HPDE6-E6E7 (cell line): ENCODE measurements at regions not wholly inside any gene's neighbourhood (a gene's known extent, or its start where the extent isn't known, plus 50 kb on each side); places are given as distances from the start of the nearest gene placed in this dataset.

Experiments
- DNase-seq: peaks from one replicate; pipeline ENCODE4 v3.0.0; 2011; ENCODE audit warnings: missing footprints; ENCODE audit errors: extremely low spot score

DNA sequence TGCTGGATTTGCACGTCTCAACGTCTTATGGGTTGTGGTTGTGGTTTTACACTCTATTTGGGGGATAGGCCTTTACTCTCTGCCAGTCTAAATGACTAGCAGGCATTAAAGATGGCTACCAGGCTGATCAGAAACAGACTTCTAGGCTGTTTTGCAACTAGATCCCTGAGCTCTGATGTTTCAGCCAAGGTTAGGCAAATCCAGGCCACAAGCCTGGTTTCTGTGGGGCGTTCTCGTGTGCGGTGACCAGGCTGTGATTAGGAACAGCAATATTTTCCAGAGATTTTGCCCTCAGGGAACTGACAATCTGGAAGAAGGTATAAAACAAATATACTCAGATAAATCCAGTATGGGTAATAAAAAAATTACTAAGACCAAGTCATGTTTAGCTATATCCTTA lies 502.4 kb downstream of the INSC start:
- DNase-seq, result no peak

DNA sequence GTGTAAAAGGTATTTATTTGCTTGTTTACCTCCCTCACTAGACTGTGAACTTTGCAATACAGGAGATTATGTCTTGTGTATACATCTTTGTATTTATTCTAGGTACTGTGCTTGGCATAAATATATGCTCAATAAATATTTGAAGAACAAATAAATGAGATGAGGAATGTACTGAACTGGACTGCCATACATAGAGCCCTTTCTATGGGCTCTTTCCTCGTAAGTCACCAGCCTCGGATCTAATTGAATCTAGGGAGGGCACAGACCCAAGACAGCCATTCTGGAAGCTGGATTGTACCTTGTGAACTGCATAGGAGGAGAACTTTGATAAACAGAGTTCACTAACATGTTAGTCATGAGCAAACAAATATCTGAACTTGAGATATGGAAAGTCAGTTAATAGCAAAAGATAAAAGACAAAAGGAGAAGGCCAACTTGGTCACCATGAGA lies 503.9 kb downstream of the INSC start:
- DNase-seq, result no peak

DNA sequence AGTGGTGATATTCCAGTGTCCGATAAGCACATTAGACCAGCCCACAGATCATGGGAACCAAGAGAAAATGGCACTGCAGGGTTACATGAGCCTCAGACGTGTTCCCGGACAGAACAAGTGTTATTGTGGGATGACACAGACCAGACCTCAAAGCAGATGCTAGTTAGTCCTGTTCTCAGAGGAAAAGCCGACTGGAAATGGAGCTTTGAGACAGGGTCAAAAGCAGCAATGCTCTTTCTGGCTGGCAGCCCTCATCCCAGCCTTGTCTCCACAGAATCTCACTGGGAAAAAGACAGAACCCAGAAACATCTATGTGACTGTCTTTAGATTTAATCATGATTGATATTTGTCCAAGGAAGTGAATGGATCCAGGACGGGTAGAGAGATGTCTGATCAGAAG lies 506.8 kb downstream of the INSC start:
- no peak for DNase-seq

DNA sequence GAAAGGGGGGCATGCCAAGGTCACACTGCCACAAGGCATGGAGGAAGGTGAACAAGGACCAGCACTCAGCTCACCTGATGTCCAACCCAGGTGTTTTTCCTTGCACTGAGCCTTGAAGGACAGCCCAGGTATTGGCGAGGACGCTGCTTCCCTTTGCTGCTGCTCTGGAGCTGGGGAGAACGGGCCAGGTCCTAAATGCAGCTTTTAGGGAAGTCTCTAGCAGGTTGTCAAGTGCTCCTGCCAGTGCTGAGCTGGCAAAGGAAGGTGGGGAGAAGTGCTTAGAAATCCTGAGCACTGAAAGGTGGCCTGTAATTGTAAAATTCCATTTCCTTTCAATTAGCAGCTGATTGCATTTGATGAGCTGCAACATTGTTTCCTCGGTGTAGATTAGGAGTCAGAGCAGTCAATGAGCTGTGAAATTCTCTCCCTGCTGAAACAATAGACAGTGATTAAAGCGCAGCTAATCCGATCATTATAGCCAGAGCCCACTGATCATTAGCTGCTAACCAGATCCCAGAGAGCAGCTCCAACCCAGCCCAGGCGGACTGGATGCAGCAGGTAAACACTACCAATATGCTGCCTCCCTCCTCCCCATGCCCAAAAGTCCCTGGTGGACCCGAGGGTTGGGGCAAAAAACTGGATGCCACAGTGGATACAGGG lies 507.6 kb downstream of the INSC start:
- DNase-seq, result no peak

DNA sequence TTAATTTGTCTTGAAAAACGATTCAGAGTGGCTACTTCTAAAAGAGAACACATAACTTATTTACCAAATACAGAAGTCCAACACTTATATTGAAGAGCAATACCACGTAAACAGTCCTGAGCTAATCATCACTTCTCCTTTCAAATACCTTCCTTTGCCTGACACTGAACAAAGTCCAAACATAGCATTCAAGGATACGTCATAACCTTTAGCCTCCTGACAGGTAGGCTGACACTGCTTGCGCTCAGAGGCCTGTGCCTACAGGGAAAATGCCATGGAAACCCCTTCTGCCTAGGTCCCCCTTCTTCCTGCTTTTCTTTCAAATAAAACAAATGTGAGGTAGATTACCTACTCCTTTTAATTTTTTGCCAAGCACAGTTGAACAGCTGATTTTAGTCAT lies 510.0 kb downstream of the INSC start:
- no peak for DNase-seq

DNA sequence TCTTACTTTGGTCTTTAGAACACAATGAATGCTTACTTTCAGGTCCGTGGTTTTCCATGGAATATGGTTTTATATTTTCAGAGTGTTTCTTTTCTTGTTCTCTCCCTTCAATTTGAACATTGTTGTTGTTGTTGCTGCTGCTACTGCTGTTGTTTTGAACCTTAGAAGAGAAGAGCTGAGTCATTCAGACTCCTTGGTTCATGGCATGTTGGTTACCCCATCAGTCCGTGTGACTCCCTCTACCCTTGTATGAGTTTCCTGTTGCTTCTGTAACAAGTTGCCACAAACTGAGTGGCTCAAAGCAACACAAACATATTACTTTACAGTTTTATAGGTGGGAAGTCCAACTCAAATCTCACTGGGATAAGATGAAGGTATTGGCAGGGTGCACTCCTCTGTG lies 511.0 kb downstream of the INSC start:
- no peak for DNase-seq

DNA sequence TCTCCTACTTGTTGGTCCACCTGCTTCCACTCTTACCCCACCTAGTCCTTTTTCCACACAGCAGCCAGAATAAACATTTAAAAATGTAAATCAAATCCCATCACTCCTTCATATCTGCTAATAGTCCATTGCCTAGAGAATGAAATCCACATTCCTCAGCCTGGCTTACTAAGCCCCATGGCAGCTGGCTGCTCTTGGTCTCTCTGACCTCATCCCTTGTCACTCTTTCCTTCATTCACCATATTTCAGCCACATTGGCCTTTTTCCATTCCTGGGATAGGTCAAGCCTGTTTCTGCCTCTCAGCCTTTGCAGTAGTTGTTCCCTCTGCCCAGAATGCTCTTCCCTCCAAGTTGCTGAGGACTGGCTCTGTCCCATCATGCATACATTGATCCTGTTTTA lies 512.8 kb downstream of the INSC start:
- DNase-seq, result no peak

DNA sequence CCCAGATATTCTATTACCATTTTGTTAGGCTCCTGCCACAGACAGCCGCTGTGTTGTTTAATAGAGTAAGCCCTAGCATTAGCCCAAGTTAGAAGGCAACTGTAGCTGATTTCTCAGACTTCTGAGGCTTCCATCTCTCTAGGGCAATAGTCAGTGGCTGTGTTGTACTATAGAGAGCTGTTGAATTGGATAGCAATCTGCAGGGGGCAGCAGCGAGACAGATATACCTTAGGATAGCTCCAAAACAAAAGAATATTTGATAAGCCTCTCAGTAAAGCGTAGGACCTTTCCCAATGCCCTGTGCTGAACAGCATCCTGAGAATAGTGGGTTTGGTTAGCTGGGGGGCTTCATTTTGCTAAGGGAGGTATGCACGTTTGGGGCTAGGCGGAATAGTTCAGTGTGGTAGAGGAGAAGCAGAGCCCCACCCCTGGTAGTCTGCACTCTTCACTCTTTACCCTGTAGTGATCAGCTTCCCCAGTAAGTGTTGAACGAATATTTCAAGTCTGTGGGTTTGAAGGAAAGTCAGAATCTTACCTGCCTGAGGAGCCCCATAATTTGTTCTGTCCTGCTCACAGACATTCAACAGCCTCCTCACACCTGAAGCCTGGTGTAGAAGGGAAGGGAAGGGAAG lies 515.1 kb downstream of the INSC start:
- DNase-seq, result no peak

DNA sequence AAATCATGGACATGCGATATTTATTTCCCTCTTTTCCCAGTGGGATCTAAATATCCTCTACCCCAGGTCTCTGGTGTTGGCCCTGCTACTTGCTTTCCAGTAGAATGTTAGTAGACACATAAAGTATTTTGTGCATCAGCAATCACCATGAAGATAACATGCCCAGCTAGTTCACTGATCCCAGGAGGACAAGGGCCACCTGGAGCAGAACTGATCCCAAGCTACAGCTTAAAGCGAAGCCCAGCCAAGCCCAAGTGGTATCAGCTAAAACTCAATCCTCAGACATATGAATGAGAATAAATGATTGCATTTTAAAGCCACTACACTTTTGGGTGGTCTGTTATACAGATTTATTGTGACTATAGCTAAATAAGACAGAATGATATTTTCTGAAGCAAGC lies 516.2 kb downstream of the INSC start:
- DNase-seq, result no peak

DNA sequence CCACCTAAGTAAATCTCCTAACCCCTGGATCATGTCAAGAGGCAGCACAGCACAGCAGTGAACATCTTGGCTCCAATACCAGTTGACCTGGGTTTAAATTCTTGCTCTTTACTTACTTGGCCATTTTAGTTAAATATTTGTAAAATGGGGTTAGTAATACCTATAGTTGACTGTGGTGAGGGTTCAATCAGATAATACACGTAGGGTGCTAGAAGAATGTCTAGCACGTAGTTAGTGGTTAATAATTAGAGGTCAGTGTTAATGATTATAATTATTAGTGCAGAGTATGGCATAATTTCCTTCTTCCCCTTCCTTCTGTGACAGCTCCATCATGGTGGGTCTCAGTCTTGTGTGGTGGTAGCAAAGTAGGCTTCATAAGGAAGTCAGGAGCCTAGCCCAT lies 520.8 kb downstream of the INSC start:
- no peak for DNase-seq

DNA sequence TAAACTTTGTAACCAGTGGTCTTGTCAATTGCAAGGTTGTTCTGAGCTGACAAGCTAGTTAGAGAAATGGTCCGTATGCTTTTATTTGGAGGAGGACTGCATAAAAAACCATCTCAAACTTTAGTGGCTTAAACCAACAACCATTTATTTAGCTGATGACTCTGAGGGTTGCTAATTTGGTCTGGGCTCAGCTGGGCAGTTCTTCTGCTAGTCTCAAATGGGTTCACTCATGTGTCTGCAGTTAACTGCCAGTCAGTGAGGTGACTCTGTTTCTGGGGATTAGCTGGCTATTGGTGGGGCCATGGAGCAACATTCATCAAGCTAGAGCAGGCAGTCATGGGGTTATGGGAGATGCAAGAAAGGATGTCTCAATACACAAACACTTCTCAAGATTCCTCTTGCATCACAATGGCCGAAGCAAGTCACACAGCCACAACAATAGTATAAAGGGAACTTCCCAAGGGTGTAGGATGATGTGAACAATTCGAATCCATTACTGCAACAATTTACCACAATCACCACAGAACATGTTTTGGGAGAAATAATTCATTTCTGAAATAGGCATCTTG lies 521.9 kb downstream of the INSC start:
- no peak for DNase-seq

DNA sequence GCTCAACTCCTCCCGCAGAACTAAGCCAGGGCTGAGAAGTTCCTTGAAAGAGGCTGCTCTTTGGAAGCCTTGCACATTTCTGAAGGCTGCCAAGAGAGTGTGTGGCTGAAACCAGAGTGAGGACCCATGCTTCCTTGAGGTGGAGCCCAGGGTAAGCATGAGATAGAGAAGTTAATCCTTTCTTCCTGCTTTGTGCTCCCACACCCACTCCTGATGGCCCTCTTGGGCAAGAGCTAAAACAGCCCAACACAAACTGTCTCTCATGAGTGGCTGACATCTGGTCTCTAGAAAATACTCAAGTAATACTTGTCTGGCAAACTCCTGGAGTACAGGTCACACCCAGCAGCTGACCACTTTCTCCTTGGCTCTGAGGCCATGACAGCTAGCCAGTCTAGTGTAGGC lies 523.7 kb downstream of the INSC start:
- DNase-seq, result no peak

DNA sequence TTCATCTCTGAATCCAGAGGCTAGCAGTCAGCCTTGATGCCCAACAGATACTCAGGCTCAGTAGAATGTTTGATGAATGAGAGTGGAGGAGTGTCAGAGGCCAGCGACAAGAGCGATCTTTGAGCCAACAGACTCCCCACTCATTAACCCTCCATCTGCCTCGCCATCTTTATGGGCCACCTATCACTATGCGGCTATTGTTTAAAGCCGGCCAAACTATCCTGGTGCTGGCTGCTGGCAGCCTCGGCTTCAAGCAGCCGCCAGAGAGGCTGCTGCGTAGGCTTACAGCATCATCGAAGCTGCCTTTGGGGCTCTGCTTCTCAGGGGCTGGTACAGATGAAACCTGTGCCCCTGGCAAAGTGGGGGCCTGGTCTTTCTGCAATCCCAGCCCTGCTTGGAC lies 525.6 kb downstream of the INSC start:
- no peak for DNase-seq

DNA sequence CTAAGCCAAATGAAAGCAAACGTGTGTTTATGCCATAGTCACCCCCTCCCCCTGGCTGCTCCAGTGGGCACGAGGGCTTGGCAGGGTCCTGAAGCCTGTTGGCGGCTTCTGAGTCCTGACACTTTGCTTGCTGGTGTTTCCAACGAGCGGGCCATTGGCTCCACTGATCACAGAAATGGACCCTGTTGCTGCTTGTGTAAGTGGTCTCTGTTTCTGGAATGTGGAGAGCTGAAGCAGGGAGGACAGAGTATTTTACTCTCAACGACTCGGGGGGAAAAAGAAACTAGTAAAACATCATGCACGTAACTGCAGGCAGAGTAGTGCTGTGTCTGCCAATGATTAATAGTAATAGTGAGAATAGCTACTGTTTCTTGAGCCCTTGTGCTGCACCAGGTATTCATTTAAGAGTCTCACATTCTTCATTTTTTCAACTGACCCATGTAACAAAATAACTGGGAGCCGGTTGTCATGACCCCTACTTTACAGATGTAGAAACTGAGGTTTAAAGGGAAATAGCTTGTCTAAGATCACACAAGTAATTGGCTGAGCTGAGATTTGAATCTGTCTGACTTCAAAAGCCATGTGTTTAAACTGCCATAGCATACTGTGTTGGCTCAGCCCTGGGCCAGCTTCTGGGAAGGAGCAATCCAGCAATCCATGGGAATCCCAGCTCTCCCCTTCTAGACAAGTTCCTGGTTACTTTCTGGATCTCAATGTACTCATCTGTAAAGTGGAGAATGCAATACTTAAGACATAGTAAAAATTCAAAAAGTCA lies 526.7 kb downstream of the INSC start:
- no peak for DNase-seq

DNA sequence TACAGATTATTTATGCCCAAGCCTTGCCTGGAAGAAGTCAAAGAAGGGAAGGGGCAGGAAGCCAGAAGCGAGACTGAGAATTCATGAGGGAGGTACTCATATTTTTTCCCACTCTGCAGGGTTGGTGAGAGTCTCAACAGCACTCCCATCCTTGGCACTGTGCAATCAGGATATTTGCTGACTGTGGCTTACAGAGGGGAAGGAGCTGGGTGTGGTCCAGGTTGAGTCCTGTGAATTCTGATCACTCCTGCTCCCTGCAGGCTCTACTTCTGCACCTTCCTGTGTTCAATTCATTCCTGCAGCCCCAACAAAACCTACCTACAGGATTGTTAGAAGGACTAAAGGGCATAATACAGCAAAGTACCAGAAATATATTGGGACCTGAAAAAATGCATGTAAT lies 530.5 kb downstream of the INSC start:
- no peak for DNase-seq

DNA sequence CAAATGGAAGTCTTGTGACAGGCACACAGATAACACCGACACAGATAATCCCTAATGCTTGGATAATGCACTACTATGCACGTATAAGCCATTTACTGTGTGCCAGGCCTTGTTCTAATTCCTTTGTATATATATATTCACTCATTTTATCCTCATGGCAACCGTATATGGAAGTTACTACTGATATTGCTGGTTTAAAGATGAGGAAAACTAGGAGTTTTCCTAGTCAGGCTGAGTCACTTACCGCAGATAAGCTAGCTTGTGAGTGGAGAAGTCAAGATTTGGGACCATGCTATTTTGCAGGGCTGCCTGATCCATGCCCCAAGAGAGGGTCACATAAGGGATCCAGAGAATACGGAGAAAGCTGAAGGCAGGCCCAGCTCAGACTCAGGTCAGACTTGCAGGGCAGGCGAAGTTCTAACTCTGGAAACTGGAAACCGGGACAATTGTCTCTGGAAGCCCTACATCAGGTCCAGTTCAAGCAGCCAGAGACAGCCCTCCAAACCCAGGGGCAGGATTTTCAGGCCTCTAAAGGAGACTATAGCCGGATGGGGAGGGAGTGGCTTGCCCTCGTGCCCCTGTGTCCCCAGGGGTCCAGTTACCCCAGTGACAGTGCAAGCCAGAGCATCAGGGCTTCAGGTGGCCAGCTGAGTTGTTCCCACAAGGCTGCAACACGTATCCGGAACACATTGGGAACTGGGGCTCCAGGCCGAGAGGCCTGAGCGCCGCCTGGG lies 534.8 kb downstream of the INSC start:
- DNase-seq, result no peak

DNA sequence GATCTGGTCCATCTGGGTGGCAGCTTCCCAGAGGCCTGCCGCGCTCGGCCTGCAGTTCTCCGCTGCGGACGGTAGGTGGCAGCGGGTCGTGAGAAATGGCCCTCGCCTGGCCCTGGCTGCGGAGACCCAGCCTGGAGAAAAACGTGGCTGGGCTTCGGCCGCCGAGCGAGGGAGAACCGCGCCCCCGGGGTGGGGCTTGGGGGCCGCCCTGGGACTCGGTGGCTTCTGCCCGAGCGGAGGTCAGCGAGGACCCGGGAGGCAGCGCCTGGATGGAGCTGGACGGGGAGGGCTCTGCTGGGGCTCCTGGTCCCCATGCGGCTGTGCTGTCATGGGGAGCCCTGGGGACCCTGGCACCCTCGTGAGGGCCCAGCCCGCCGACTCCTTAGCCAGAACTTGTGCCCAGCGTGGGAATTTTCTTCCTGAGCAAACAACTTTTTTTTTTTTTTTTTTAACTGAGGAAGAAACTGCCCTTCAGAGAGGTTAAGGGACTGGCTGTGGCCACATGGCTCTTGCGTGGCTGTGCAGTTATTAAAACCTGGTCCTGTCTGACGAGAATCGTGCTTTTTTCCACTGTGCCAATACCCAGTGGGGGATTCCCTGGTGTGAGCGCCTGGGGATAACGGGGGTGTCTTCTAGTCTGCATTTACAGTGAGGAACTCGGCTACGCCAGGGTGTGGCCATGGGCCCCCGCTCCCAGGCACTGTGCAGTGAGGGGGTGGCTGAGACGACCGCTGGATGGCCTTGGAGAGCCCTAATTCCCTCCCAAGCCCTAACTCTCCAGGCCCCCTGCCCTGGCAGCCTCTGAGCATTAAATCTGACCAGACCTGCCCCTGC lies 535.6 kb downstream of the INSC start:
- DNase-seq, result peak; percentile 81

DNA sequence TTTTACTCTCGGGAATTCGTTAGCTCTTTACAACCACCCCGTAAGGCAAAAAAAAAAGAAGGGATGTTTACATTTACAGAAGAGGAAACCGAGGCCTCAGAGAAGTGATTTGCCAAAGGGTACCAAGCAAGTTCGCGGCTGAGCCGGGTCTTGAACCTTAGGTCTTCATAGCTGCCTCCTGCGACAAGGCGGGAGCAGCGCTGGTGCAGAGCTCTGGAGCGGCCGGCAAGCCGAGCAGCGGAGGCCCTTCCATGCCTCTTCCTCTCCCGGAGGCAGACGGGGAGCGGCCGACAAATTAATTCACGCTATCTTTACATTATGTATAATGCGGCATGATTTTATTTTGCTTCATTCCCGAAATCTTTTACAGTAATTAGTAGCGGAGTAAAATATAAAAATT lies 536.3 kb downstream of the INSC start:
- DNase-seq, result no peak

DNA sequence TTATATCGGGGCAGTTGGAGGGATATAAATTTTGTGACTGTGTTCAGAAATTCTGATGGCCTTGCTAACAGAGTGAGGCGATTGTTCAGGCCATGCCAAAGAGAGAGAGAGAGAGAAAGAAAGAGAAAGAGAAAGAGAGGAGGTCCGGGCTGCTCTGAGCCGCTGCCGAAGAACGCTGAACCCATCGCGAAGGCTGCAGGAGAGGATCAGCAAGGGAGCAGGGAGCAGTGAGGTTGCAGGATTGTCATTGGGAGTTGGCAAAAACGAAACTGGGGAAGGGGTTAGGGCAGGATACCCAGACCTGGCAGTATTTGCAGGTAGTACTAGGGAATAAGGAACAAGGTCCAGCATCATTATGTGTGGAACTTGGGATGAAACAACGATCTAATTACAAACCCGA lies 537.1 kb downstream of the INSC start:
- no peak for DNase-seq

DNA sequence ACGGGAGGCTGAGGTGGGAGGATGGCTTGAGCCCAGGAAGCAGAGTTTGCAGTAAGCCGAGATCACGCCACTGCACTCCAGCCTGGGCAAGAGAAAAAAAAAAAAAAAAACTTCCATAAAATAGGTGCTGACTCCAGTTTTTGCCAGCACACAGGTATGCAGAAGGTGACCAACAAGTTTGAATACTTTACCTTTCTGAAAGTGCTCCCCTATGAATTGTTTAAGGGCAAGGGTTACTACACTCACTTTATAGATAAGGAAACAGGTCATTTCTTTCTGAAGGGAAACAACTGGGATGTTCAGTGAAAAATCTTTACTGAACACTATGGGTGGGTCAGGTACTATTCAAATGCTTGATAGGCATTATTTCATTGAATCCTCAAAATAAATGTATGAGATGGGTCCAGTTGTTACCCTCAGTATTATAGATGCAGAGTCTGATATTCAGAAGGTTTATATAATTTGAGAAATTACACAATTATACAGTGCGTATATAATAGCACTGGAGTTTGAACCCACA lies 538.5 kb downstream of the INSC start:
- DNase-seq, result no peak

DNA sequence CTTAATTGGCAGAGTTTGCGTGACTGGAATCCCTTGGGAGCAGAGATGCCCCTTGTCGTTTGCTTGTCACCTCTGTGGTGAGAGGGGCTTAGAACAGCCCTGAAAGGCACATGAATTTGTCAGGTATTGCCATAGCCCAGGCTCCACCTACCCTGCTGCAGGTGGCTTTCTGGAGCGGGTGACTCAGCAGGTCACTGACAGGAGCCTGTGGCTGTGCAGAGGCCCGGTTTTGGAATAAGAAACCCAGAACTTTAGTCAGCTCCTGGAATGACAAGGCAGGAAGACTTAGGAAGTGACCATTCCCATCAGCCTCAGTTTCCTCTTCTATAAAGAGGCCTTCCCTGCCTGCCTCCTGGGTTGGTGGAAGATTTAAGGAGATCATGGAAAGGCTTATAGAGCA lies 539.7 kb downstream of the INSC start:
- no peak for DNase-seq
